ENCODE measurements at regions not wholly inside any gene's neighbourhood (a gene's known extent, or its start where the extent isn't known, plus 50 kb on each side); places are given as distances from the start of the nearest gene placed in this dataset.
A peak's percentile ranks its signal among the peaks of the same experiment; 100 is the strongest.

DNA sequence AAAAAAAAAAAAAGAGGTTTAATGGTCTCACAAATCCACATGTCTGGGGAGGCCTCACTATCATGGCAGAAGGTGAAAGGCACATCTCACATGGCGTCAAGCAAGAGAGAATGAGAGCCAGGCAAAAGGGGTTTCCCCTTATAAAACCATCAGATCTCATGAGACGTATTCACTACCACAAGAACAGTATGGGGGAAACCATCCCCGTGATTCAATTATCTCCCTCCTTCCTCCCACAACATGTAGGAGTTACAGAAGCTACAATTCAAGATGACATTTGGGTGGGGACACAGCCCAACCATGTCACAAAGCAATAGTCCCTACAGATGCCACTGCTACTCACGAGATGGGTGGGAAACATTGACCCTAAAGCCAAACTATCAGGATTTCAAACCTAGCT lies 392.7 kb upstream of the ID2 start:
- H3K9me3 ChIP-seq (replicated peaks; ENCODE audit: control insufficient read depth, low read depth, low read length): no peaks in the 10 kb centered on the region
- no peak for DNase-seq
- no peak overlapping the region for H3K27ac ChIP-seq (ENCODE audit: low read length)
- 100% methylated on average over 1 of the region's 4 CpGs for WGBS (ENCODE audit: insufficient coverage)
- H3K4me3 ChIP-seq (ENCODE audit: low read length): no peak overlapping the region
- H3K4me1 ChIP-seq (ENCODE audit: control insufficient read depth, insufficient read depth, low read length): no peaks in the 10 kb centered on the region
- peaks cover 2% of the 10 kb centered on the region for H3K27me3 ChIP-seq (ENCODE audit: control insufficient read depth, insufficient read depth, low read length)
- H3K36me3 ChIP-seq (ENCODE audit: control insufficient read depth, insufficient read depth, low read length): no peaks in the 10 kb centered on the region

- no peaks in the 10 kb centered on the region for H3K4me1 ChIP-seq (ENCODE audit: control insufficient read depth, insufficient read depth, low read length)
- no peak for DNase-seq
- no peaks in the 10 kb centered on the region for H3K36me3 ChIP-seq (ENCODE audit: control insufficient read depth, insufficient read depth, low read length)
- H3K4me3 ChIP-seq (ENCODE audit: low read length): no peak overlapping the region
- peaks cover 2% of the 10 kb centered on the region for H3K27me3 ChIP-seq (ENCODE audit: control insufficient read depth, insufficient read depth, low read length)
- no CpG with 5 or more reads among the region's 9 CpGs for WGBS (ENCODE audit: insufficient coverage)
- H3K27ac ChIP-seq (ENCODE audit: low read length): no peak overlapping the region
- no peaks in the 10 kb centered on the region for H3K9me3 ChIP-seq (replicated peaks; ENCODE audit: control insufficient read depth, low read depth, low read length)
These were observed 391.0 kb upstream of the ID2 start for GRCh38 chr2:8290771-8291352.

DNA sequence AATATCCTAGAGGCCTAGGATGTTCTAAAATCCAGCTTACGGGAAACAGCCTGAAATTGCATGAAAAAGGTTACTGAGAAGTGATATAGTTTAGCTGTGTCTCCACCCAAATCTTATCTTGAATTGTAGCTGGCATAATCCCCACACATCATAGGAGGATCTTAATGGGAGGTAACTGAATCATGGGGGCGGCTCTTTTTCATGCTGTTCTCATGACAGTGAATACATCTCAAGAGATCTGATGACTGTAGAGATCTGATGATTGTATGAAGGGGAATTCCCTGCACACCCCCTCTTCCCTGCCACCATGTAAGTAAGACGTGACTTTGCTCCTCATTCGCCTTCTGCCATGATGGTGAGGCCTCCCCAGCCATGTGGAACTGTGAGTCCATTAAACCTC lies 385.6 kb upstream of the ID2 start:
- Histone ChIP-seq H3K27me3 (ENCODE audit: control insufficient read depth, insufficient read depth, low read length) (peaks cover 2% of the 10 kb centered on the region), H3K27ac (ENCODE audit: low read length) (no peak overlapping the region), H3K9me3 (replicated peaks; ENCODE audit: control insufficient read depth, low read depth, low read length) (no peaks in the 10 kb centered on the region), H3K4me1 (ENCODE audit: control insufficient read depth, insufficient read depth, low read length) (no peaks in the 10 kb centered on the region), H3K4me3 (ENCODE audit: low read length) (no peak overlapping the region), H3K36me3 (ENCODE audit: control insufficient read depth, insufficient read depth, low read length) (no peaks in the 10 kb centered on the region)
- no CpG with 5 or more reads among the region's 4 CpGs for WGBS (ENCODE audit: insufficient coverage)
- no peak for DNase-seq

DNA sequence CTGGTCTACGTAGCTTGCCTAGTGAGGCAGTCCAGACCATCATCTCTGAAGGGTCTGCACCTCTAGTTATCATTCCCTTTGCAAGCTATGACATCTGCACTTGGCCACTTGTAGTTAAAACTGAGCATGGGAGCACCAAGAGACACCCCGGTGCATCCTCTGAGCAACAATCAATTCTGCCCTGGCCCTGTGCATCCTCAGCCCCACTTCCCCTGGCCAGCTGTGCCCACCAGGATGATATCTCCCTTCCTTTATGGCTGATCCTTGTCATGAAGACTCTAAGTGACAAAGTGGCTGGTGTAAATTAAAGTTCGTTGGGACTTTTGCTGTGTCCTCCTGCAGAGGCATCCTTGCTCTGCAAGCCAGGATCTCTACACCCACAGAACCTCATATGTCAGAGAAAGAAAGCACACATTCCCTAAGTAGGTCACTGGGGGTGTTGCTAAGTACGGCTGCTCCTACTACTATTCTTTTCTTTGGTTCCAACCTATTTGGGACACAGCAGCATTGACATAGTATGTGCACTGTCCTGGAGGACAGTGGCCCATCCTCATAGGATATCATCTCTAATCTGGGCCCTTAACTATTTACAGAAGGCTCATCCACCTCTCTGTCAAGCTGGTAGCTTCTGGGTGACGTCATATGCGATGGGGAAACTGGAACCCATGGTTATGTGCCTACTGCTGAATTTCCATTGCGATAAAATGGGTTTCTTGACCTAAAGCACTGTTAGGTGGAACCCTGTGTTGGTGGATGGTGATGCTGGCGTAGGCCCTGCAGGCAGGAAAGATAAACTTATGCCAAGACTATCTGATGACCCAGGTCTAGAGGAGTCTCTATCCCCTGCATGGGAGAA lies 384.3 kb upstream of the ID2 start:
- Histone ChIP-seq H3K36me3 (ENCODE audit: control insufficient read depth, insufficient read depth, low read length) (no peaks in the 10 kb centered on the region), H3K4me1 (ENCODE audit: control insufficient read depth, insufficient read depth, low read length) (no peaks in the 10 kb centered on the region), H3K4me3 (ENCODE audit: low read length) (no peak overlapping the region), H3K27ac (ENCODE audit: low read length) (no peak overlapping the region), H3K27me3 (ENCODE audit: control insufficient read depth, insufficient read depth, low read length) (peaks cover 2% of the 10 kb centered on the region), H3K9me3 (replicated peaks; ENCODE audit: control insufficient read depth, low read depth, low read length) (no peaks in the 10 kb centered on the region)
- 96% methylated on average over 6 of the region's 8 CpGs for WGBS (ENCODE audit: insufficient coverage)
- no peak for DNase-seq

- no peaks in the 10 kb centered on the region for H3K9me3 ChIP-seq (replicated peaks; ENCODE audit: control insufficient read depth, low read depth, low read length)
- no peaks in the 10 kb centered on the region for H3K36me3 ChIP-seq (ENCODE audit: control insufficient read depth, insufficient read depth, low read length)
- no peak overlapping the region for H3K27ac ChIP-seq (ENCODE audit: low read length)
- no peaks in the 10 kb centered on the region for H3K4me1 ChIP-seq (ENCODE audit: control insufficient read depth, insufficient read depth, low read length)
- no peak overlapping the region for H3K4me3 ChIP-seq (ENCODE audit: low read length)
- H3K27me3 ChIP-seq (ENCODE audit: control insufficient read depth, insufficient read depth, low read length): no peaks in the 10 kb centered on the region
- WGBS (ENCODE audit: insufficient coverage): no CpG with 5 or more reads among the region's 3 CpGs
- DNase-seq: peak; percentile 66
These were observed 383.1 kb upstream of the ID2 start for GRCh38 chr2:8298783-8299182.

GRCh38 chr2:8300216-8300615 lies 381.6 kb upstream of the ID2 start:
- H3K36me3 ChIP-seq (ENCODE audit: control insufficient read depth, insufficient read depth, low read length): no peaks in the 10 kb centered on the region
- H3K9me3 ChIP-seq (replicated peaks; ENCODE audit: control insufficient read depth, low read depth, low read length): no peaks in the 10 kb centered on the region
- no peaks in the 10 kb centered on the region for H3K4me1 ChIP-seq (ENCODE audit: control insufficient read depth, insufficient read depth, low read length)
- DNase-seq: no peak
- H3K27ac ChIP-seq (ENCODE audit: low read length): no peak overlapping the region
- no peaks in the 10 kb centered on the region for H3K27me3 ChIP-seq (ENCODE audit: control insufficient read depth, insufficient read depth, low read length)
- H3K4me3 ChIP-seq (ENCODE audit: low read length): no peak overlapping the region
- WGBS (ENCODE audit: insufficient coverage): 80% methylated on average over 1 of the region's 5 CpGs

DNA sequence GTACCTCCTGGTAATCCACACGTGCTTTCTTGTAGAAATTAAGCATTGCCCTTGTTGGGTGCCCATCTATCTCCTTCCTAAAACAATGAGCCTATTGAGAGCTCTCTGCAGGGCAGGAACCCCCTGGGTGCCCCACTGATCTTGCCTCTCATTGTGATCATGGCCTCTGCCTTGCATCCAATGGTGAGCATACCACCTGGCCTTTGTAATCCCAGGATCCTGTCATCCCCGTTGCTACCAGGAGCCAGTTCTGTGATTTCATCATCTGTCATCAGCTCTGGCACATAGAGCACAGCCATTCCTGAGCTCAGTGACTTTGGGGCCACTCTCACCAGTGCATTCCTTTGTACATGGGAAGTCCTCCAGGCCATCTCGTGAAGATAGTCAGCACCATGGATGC lies 381.0 kb upstream of the ID2 start:
- H3K9me3 ChIP-seq (replicated peaks; ENCODE audit: control insufficient read depth, low read depth, low read length): no peaks in the 10 kb centered on the region
- H3K27me3 ChIP-seq (ENCODE audit: control insufficient read depth, insufficient read depth, low read length): no peaks in the 10 kb centered on the region
- H3K36me3 ChIP-seq (ENCODE audit: control insufficient read depth, insufficient read depth, low read length): no peaks in the 10 kb centered on the region
- H3K27ac ChIP-seq (ENCODE audit: low read length): no peak overlapping the region
- H3K4me1 ChIP-seq (ENCODE audit: control insufficient read depth, insufficient read depth, low read length): no peaks in the 10 kb centered on the region
- 76% methylated on average over 3 of the region's 3 CpGs for WGBS (ENCODE audit: insufficient coverage)
- H3K4me3 ChIP-seq (ENCODE audit: low read length): no peak overlapping the region
- no peak for DNase-seq

DNA sequence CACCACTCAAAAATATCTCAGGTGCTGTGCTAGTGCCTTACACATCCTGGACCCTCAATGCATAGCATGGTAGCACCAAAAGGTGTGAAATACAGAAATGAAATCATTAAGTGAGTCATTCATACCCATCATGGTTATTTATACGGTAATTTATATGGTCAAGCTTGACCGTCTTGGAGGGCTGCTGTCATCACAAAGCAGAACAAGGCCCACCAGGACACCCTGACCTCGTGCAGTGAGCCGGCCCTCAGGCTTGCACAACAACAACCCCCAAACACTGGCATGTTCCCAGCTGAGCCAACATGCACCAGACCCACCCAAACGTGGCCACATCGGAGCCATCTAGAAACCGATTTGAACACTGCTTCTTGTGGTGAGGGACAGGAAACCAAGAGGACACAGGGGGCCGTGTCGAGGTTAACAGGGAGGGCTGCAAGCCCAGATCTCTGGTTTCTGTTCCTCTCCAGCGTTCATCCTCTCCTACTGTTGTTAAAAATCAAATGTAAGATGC lies 378.5 kb upstream of the ID2 start:
- no peak overlapping the region for H3K4me3 ChIP-seq (ENCODE audit: low read length)
- H3K36me3 ChIP-seq (ENCODE audit: control insufficient read depth, insufficient read depth, low read length): no peaks in the 10 kb centered on the region
- no peaks in the 10 kb centered on the region for H3K4me1 ChIP-seq (ENCODE audit: control insufficient read depth, insufficient read depth, low read length)
- no peaks in the 10 kb centered on the region for H3K27me3 ChIP-seq (ENCODE audit: control insufficient read depth, insufficient read depth, low read length)
- peak; percentile 54 for DNase-seq
- H3K27ac ChIP-seq (ENCODE audit: low read length): no peak overlapping the region
- no peaks in the 10 kb centered on the region for H3K9me3 ChIP-seq (replicated peaks; ENCODE audit: control insufficient read depth, low read depth, low read length)
- WGBS (ENCODE audit: insufficient coverage): 46% methylated on average over 4 of the region's 10 CpGs

- 74% methylated on average over 15 of the region's 18 CpGs for WGBS (ENCODE audit: insufficient coverage)
- no peak for DNase-seq
- peaks cover 7% of the 10 kb centered on the region for H3K4me1 ChIP-seq (ENCODE audit: control insufficient read depth, insufficient read depth, low read length)
These were observed 376.8 kb upstream of the ID2 start for GRCh38 chr2:8304821-8305766.

More at GRCh38 chr2:8304821-8305766, 376.8 kb upstream of the ID2 start:
- H3K36me3 ChIP-seq (ENCODE audit: control insufficient read depth, insufficient read depth, low read length): no peaks in the 10 kb centered on the region
- H3K27ac ChIP-seq (ENCODE audit: low read length): no peak overlapping the region
- H3K9me3 ChIP-seq (replicated peaks; ENCODE audit: control insufficient read depth, low read depth, low read length): no peaks in the 10 kb centered on the region
- H3K27me3 ChIP-seq (ENCODE audit: control insufficient read depth, insufficient read depth, low read length): no peaks in the 10 kb centered on the region
- H3K4me3 ChIP-seq (ENCODE audit: low read length): no peak overlapping the region

Measured in muscle of leg (tissue), 3 donors.